ENCODE measurements at regions not wholly inside any gene's neighbourhood (a gene's known extent, or its start where the extent isn't known, plus 50 kb on each side); places are given as distances from the start of the nearest gene placed in this dataset.

GRCh38 chr2:230643576-230644291, 68.9 kb upstream of the CAB39 start:
- TF ChIP-seq, protein P1, sequence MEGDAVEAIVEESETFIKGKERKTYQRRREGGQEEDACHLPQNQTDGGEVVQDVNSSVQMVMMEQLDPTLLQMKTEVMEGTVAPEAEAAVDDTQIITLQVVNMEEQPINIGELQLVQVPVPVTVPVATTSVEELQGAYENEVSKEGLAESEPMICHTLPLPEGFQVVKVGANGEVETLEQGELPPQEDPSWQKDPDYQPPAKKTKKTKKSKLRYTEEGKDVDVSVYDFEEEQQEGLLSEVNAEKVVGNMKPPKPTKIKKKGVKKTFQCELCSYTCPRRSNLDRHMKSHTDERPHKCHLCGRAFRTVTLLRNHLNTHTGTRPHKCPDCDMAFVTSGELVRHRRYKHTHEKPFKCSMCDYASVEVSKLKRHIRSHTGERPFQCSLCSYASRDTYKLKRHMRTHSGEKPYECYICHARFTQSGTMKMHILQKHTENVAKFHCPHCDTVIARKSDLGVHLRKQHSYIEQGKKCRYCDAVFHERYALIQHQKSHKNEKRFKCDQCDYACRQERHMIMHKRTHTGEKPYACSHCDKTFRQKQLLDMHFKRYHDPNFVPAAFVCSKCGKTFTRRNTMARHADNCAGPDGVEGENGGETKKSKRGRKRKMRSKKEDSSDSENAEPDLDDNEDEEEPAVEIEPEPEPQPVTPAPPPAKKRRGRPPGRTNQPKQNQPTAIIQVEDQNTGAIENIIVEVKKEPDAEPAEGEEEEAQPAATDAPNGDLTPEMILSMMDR (IDR thresholded peaks at IDR 0.05): no peak
- no peak for TF ChIP-seq POLR2AphosphoS5 (IDR thresholded peaks at IDR 0.05; ENCODE audit: low read depth, low read length)
